HepG2 (cell line): ENCODE measurements at regions not wholly inside any gene's neighbourhood (a gene's known extent, or its start where the extent isn't known, plus 50 kb on each side); places are given as distances from the start of the nearest gene placed in this dataset.
A peak's percentile ranks its signal among the peaks of the same experiment; 100 is the strongest.

Experiments used
- ATAC-seq: fragments of 200-7000 bp; cut with Tn5 transposase; 3 replicates; pipeline ENCODE4 v1.9.1; 2020; ENCODE audit warnings: mild to moderate bottlenecking, moderate library complexity
- BruUV-seq: library from RNA; stranded (reverse); fragments of 400-500 nt; replicated peaks from 2 replicates; lab custom pipeline; 2021; lab: Mats Ljungman, UMichigan
- CTCF ChIA-PET: fragments of 300-600 bp; formaldehyde crosslinking; extraction: SDS; loops from one replicate; lab custom pipeline; 2021; ENCODE audit warnings: low total read pairs, inconsistent platforms, low intra/inter-chr PET ratio; lab: Yijun Ruan, JAX
- POLR2A ChIA-PET: fragments of 350-600 bp; sonication (Branson Sonifier 250); formaldehyde crosslinking; loops from one replicate; lab custom pipeline; 2020; ENCODE audit warnings: antibody characterized with exemption, inconsistent platforms; lab: Yijun Ruan, JAX
- DNase-seq: peaks from one replicate; pipeline ENCODE4 v3.0.0-alpha.2; 2015; ENCODE audit warnings: low spot score
- FAIRE-seq: peaks from 3 replicates; lab custom pipeline; 2011; peaks lifted over from hg19 to GRCh38; lab: Jason Lieb, UNC
- H2AFZ ChIP-seq: one replicate; pipeline ENCODE4 v1.6.1; 2011; ENCODE audit warnings: low read length, inconsistent platforms
- H3K27ac ChIP-seq: fragments of 300-600 bp; 3 replicates; pipeline ENCODE4 v1.8.0; 2011; ENCODE audit warnings: mixed run types, mild to moderate bottlenecking, mixed read lengths, low read length, inconsistent platforms; ENCODE audit not compliant: insufficient read depth; ENCODE audit errors: extremely low read length
- H3K27me3 ChIP-seq, 2 experiments: fragments of 200-600 bp in 1 of 2; 2 replicates in 1 of 2; 3 replicates in 1 of 2; pipeline versions ENCODE4 v1.6.0 to v1.8.0; 2011; ENCODE audit warnings: low read length in 2 of 2, mild to moderate bottlenecking in 2 of 2, moderate library complexity in 2 of 2, inconsistent platforms in 1 of 2; ENCODE audit not compliant: insufficient read depth in 2 of 2, control insufficient read depth in 1 of 2
- H3K36me3 ChIP-seq, 2 experiments: fragments of 200-600 bp in 1 of 2; replicated peaks in 1 of 2; 2 replicates in 1 of 2; 3 replicates in 1 of 2; pipeline versions ENCODE4 v1.5.1 to v1.8.0; 2011; ENCODE audit warnings: low read length in 2 of 2, inconsistent platforms in 1 of 2; ENCODE audit not compliant: insufficient read depth in 2 of 2, control insufficient read depth in 1 of 2
- H3K4me1 ChIP-seq: 2 replicates; pipeline ENCODE4 v1.5.1; 2012; ENCODE audit warnings: low read length, inconsistent platforms; ENCODE audit not compliant: insufficient read depth
- H3K4me2 ChIP-seq: 2 replicates; pipeline ENCODE4 v1.6.0; 2011; ENCODE audit warnings: low read depth, low read length, inconsistent platforms
- H3K4me3 ChIP-seq, 3 experiments: fragments of 200-600 bp in 1 of 3; sonication (generic), shearing (Covaris generic) in 1 of 3; replicated peaks in 1 of 3; 2 replicates each; pipeline ENCODE4 v1.5.1; 2011 to 2016; ENCODE audit warnings: low read length in 3 of 3, inconsistent platforms in 2 of 3, low read depth in 2 of 3, mild to moderate bottlenecking in 2 of 3, control low read depth in 1 of 3, mixed read lengths in 1 of 3; ENCODE audit not compliant: insufficient read depth in 1 of 3
- H3K79me2 ChIP-seq: one replicate; pipeline ENCODE4 v1.6.1; 2011; ENCODE audit warnings: low read length, inconsistent platforms; ENCODE audit not compliant: insufficient read depth
- H3K9ac ChIP-seq: 2 replicates; pipeline ENCODE4 v1.6.0; 2011; ENCODE audit warnings: mild to moderate bottlenecking, low read depth, low read length, inconsistent platforms; ENCODE audit not compliant: insufficient read depth
- H3K9me3 ChIP-seq: 2 replicates; pipeline ENCODE4 v1.5.1; 2012; ENCODE audit warnings: mild to moderate bottlenecking, low read length
- H4K20me1 ChIP-seq: 2 replicates; pipeline ENCODE4 v1.6.0; 2011; ENCODE audit warnings: inconsistent platforms, mild to moderate bottlenecking, low read length, moderate library complexity; ENCODE audit not compliant: insufficient read depth
- ATF7 ChIP-seq, 2 experiments: fragments of 450-650 bp in 1 of 2; sonication (generic) in 1 of 2; formaldehyde crosslinking in 1 of 2; IDR thresholded peaks; 2 replicates each; pipeline versions ENCODE4 v1.4.0 to v1.6.1; 2016 to 2020; ENCODE audit warnings: antibody characterized with exemption in 1 of 2, mild to moderate bottlenecking in 1 of 2, missing genetic modification reagents in 1 of 2
- CREB1 ChIP-seq, 2 experiments: fragments of 450-650 bp in 1 of 2; IDR thresholded peaks; 2 replicates each; pipeline ENCODE4 v1.6.1; 2016 to 2017; ENCODE audit warnings: control low read depth in 1 of 2, mild to moderate bottlenecking in 1 of 2, missing compliant biosample characterization in 1 of 2, missing genetic modification characterization in 1 of 2
- EHMT2 ChIP-seq: fragments of 200-600 bp; sonication (generic); IDR thresholded peaks from 2 replicates; pipeline ENCODE4 v1.7.0; 2017; ENCODE audit warnings: antibody characterized with exemption, low read depth, low read length, borderline replicate concordance
- HNRNPUL1 ChIP-seq: fragments of 200-400 bp; formaldehyde crosslinking; IDR thresholded peaks from 2 replicates; pipeline ENCODE4 v1.6.1; 2017; ENCODE audit warnings: low read depth, mild to moderate bottlenecking, low read length, moderate library complexity
- KAT2B ChIP-seq: fragments of 150-350 bp; IDR thresholded peaks from 2 replicates; pipeline ENCODE4 v1.6.1; 2014; ENCODE audit warnings: low read depth, low read length, borderline replicate concordance
- MTF2 ChIP-seq: sonication (generic); formaldehyde crosslinking; IDR thresholded peaks from 2 replicates; pipeline ENCODE4 v1.5.0; 2020; ENCODE audit warnings: missing genetic modification reagents, borderline replicate concordance
- ZNF350 ChIP-seq: sonication (generic); formaldehyde crosslinking; IDR thresholded peaks from 2 replicates; pipeline ENCODE4 v1.4.0; 2020; ENCODE audit warnings: mild to moderate bottlenecking, low read depth, missing genetic modification reagents, borderline replicate concordance
- ZNF788 ChIP-seq: sonication (generic); formaldehyde crosslinking; IDR thresholded peaks from 2 replicates; pipeline ENCODE4 v1.5.0; 2020; ENCODE audit warnings: mild to moderate bottlenecking, missing genetic modification reagents, borderline replicate concordance
- WGBS: methylation state at CpG from one replicate; pipeline ENCODE4 v1.1.6; 2017; ENCODE audit warnings: low lambda C conversion rate; 5-methylcytosine and 5-hydroxymethylcytosine counted together
- in situ Hi-C: cut with HindIII; loops from 2 replicates; pipeline ENCODE4 v1.10.0; 2017; ENCODE audit warnings: low pct_unique_long_range_greater_than_20kb; ENCODE audit not compliant: extremely low pct_ligation_motif_present
- intact Hi-C: fragments of 100-400 bp; cut with micrococcal nuclease; formaldehyde crosslinking; loops from one replicate; pipeline ENCODE4 v1.10.0; 2022; ENCODE audit not compliant: unreplicated experiment

DNA sequence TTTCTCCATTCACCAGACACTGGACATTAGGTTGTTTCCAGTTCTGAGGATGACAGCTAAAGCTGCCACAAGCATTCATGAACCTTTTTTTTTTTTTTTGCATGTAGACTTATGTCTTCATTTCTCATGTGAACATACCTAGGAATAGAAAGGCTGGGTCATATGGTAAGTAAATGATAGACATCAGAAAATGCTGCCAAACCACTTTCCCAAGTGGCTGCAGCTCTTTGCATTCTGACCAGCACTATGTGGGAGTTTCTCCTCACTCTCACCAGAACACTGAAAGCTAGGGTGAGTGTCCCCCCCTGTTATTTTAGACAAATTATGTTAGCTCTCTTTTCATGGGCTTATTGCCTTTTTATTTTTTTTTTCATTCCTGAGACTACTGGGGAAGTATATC lies 197.5 kb downstream of the OTOR start:
- FAIRE-seq = no peak
- H3K27ac ChIP-seq = no peak overlapping the region
- no TSS peak for BruUV-seq
- no peaks in the 10 kb centered on the region for H3K36me3 ChIP-seq
- no peak overlapping the region for H3K9ac ChIP-seq
- no peaks in the 10 kb centered on the region for H3K79me2 ChIP-seq
- no peak overlapping the region for H2AFZ ChIP-seq
- POLR2A ChIA-PET = no interaction called here
- TF ChIP-seq ZNF350 (CRISPR knock-in tag) = no peak
- TF ChIP-seq EHMT2 = no peak
- TF ChIP-seq ZNF788 (CRISPR knock-in tag) = no peak
- TF ChIP-seq MTF2 (CRISPR knock-in tag) = no peak
- no peak for TF ChIP-seq KAT2B
- CTCF ChIA-PET = no interaction called here
- H3K4me1 ChIP-seq = no peaks in the 10 kb centered on the region
- intact Hi-C loops (no loop called here), in situ Hi-C loops (no loop called here)
- H4K20me1 ChIP-seq = no peaks in the 10 kb centered on the region
- no peaks in the 10 kb centered on the region for H3K27me3 ChIP-seq
- no peak overlapping the region for H3K4me3 ChIP-seq
- DNase-seq = no peak
- 0 out of 2 replicates have a peak, but pooled peaks cover 9% of the 10 kb centered on the region for H3K9me3 ChIP-seq
- no peak for ATAC-seq
- no peak overlapping the region for H3K4me2 ChIP-seq

DNA sequence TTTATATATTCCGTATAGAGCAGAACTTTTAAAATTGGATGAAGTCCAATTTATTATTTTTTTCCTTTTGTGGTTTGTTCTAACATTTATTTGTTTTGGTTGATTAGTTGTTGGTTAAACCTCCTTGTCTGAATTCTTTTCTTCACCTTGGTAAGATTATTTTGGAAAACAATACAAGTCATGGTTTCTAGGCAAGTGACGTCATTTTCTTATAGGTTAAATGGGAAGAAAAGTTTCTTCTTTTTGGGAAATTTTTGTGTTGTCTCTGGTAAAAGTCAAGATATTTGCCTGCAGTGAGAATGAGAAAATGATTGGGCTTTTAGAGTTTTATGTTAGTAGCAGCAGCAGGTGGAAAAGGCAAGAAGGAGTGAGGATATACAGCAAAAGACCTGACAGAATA lies 197.9 kb downstream of the OTOR start:
- intact Hi-C loops = no loop called here
- H3K4me1 ChIP-seq = no peaks in the 10 kb centered on the region
- no peak overlapping the region for H3K27ac ChIP-seq
- ATAC-seq (no peak), FAIRE-seq (no peak), DNase-seq (no peak)
- POLR2A ChIA-PET = no interaction called here
- no peak overlapping the region for H3K4me2 ChIP-seq
- no peaks in the 10 kb centered on the region for H4K20me1 ChIP-seq
- H3K79me2 ChIP-seq = no peaks in the 10 kb centered on the region
- BruUV-seq = no TSS peak
- 25% methylated on average over 2 of the region's 2 CpGs for WGBS
- 0 out of 2 replicates have a peak, but pooled peaks cover 12% of the 10 kb centered on the region for H3K9me3 ChIP-seq
- no peak overlapping the region for H3K4me3 ChIP-seq
- no peaks in the 10 kb centered on the region for H3K27me3 ChIP-seq
- TF ChIP-seq HNRNPUL1 (no peak), CREB1 (IDR thresholded peaks at IDR 0.05) (peak; percentile 96), CREB1 (CRISPR knock-in tag; IDR thresholded peaks at IDR 0.05) (no peak), ATF7 (IDR thresholded peaks at IDR 0.05) (peak; percentile 99), ATF7 (CRISPR knock-in tag; IDR thresholded peaks at IDR 0.05) (no peak)
- TF ChIP-seq, all 625 proteins: peak for 2
- Histone ChIP-seq H2AFZ (no peak overlapping the region), H3K36me3 (no peaks in the 10 kb centered on the region), H3K9ac (no peak overlapping the region)
- in situ Hi-C loops = no loop called here
- CTCF ChIA-PET = no interaction called here
